ENCODE measurements at regions not wholly inside any gene's neighbourhood (a gene's known extent, or its start where the extent isn't known, plus 50 kb on each side); places are given as distances from the start of the nearest gene placed in this dataset.

DNA sequence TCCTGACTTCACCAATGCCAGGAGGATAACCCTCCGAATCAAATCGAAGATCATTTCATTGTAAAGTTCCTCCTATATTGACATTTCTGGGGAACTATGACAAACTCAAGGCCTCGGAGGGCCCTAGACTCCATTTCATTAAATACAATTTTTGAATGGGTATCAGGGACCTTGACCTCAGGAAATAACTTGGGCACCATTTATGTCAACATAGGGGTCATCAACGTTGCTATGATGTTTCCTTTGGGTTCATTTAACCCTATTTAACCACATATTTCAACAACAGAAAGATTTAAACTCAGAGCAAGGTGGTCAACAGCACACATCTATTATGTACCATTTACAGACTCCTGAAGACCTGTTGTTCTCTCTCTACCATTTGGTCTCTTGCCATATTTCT is 395.1 kb downstream of the TRIML1 start:
- Histone ChIP-seq H3K27ac (replicated peaks in 1 of 4) (no peak overlapping the region), H3K4me1 (no peaks in the 10 kb centered on the region), H3K9me3 (peaks cover 0 to under 1% (median 0%) of the 10 kb centered on the region in 4 donors), H3K36me3 (no peaks in the 10 kb centered on the region), H3K27me3 (no peaks in the 10 kb centered on the region), H3K4me3 (no peak overlapping the region)
- intact Hi-C loops (cut with DNase I), result no loop called here
- DNase-seq (ENCODE audit: extremely low spot score), result no peak
- WGBS, result 73% methylated on average over 4 of the region's 4 CpGs
- TF ChIP-seq EP300 (IDR thresholded peaks at IDR 0.05) (no peak), POLR2AphosphoS5 (IDR thresholded peaks at IDR 0.05) (no peak), POLR2A (IDR thresholded peaks at IDR 0.05; ENCODE audit: low read depth) (no peak)
- TF ChIP-seq, protein P1, sequence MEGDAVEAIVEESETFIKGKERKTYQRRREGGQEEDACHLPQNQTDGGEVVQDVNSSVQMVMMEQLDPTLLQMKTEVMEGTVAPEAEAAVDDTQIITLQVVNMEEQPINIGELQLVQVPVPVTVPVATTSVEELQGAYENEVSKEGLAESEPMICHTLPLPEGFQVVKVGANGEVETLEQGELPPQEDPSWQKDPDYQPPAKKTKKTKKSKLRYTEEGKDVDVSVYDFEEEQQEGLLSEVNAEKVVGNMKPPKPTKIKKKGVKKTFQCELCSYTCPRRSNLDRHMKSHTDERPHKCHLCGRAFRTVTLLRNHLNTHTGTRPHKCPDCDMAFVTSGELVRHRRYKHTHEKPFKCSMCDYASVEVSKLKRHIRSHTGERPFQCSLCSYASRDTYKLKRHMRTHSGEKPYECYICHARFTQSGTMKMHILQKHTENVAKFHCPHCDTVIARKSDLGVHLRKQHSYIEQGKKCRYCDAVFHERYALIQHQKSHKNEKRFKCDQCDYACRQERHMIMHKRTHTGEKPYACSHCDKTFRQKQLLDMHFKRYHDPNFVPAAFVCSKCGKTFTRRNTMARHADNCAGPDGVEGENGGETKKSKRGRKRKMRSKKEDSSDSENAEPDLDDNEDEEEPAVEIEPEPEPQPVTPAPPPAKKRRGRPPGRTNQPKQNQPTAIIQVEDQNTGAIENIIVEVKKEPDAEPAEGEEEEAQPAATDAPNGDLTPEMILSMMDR (IDR thresholded peaks at IDR 0.05), result no peak

DNA sequence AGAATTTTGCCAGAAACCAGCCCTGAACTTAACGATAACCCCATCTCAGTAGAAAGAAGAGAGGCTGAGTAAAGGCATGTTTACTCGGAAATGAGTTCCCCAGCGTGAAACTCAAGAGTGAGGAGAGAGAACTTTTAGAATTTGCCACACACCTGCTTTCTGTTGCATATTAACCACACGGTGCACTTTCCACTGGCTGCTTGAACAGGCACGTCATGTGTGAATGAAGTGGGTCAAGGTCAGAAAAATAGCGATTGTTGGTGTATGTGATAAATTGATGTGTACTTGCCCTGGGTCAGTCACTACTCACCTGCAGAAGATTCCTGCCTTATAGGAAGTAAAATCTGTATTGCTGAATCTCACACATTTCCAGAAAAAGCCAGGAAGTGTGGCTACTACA is 395.7 kb downstream of the TRIML1 start:
- Histone ChIP-seq H3K36me3 (no peaks in the 10 kb centered on the region), H3K4me1 (no peaks in the 10 kb centered on the region), H3K9me3 (peaks cover 0 to 4% (median 0%) of the 10 kb centered on the region in 4 donors), H3K27ac (replicated peaks in 1 of 4) (no peak overlapping the region), H3K4me3 (no peak overlapping the region), H3K27me3 (no peaks in the 10 kb centered on the region)
- 71% methylated on average over 6 of the region's 6 CpGs for WGBS
- DNase-seq (ENCODE audit: extremely low spot score), result no peak
- intact Hi-C loops (cut with DNase I), result no loop called here
- TF ChIP-seq, protein P1 (IDR thresholded peaks at IDR 0.05), result no peak
- TF ChIP-seq POLR2AphosphoS5 (IDR thresholded peaks at IDR 0.05), result no peak
- TF ChIP-seq EP300 (IDR thresholded peaks at IDR 0.05), result no peak
- no peak for TF ChIP-seq POLR2A (IDR thresholded peaks at IDR 0.05; ENCODE audit: low read depth)

DNA sequence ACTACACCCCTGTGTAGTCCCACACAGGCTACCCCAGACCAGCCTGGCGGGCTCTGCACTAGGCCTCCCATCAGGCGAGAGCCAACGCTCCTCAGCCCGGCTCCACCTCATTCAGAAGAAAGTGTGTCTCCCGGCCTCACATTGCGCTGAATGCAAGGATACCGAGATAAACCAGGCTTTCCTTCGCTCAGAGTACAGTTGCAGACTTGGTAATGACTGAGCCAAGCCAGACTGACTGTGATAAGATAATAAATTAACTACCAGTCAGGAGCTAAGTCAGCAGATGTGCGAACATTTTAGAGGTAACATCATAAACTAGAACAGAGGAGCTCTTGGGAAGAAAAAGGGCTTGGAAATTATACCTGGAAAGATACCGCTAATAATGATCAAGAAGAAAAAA is 397.6 kb downstream of the TRIML1 start:
- H3K36me3 ChIP-seq, result no peaks in the 10 kb centered on the region
- no peaks in the 10 kb centered on the region for H3K27me3 ChIP-seq
- peaks cover 0 to 4% (median 0%) of the 10 kb centered on the region in 4 donors for H3K9me3 ChIP-seq
- H3K4me1 ChIP-seq, result no peaks in the 10 kb centered on the region
- intact Hi-C loops (cut with DNase I), result no loop called here
- no peak overlapping the region for H3K4me3 ChIP-seq
- no peak for DNase-seq (ENCODE audit: extremely low spot score)
- H3K27ac ChIP-seq (replicated peaks in 1 of 4), result no peak overlapping the region
- WGBS, result 95% methylated on average over 10 of the region's 10 CpGs
- TF ChIP-seq, protein P1 (IDR thresholded peaks at IDR 0.05), result no peak
- TF ChIP-seq POLR2AphosphoS5 (IDR thresholded peaks at IDR 0.05) (no peak), EP300 (IDR thresholded peaks at IDR 0.05) (no peak), POLR2A (IDR thresholded peaks at IDR 0.05; ENCODE audit: low read depth) (no peak)

DNA sequence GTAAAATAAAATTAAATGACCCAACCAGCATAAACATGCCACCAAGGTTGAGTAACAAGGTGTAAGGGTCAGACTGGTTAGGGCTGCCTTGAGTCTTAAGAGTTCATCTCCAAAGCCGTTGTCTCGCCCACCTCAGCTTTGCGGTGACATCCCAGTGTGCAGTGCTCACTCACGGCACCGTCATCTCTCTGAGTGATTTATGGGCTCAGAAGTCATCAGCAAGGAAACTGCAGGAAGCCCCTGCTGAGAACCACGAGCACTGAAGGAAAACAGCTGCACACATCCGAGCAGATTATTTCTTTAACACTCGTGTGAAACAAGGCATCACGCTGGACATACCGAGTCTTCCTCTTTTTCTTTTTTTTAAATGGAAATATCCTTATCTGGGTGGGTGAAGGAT is 411.1 kb downstream of the TRIML1 start:
- Histone ChIP-seq H3K4me1 (no peaks in the 10 kb centered on the region), H3K9me3 (no peaks in the 10 kb centered on the region), H3K27me3 (no peaks in the 10 kb centered on the region), H3K36me3 (no peaks in the 10 kb centered on the region), H3K4me3 (no peak overlapping the region), H3K27ac (replicated peaks in 1 of 4) (no peak overlapping the region)
- intact Hi-C loops (cut with DNase I), result no loop called here
- TF ChIP-seq, protein P1 (IDR thresholded peaks at IDR 0.05), result no peak
- TF ChIP-seq POLR2AphosphoS5 (IDR thresholded peaks at IDR 0.05), result no peak
- no peak for TF ChIP-seq POLR2A (IDR thresholded peaks at IDR 0.05; ENCODE audit: low read depth)
- TF ChIP-seq EP300 (IDR thresholded peaks at IDR 0.05), result no peak
- no peak for DNase-seq (ENCODE audit: extremely low spot score)
- 48% methylated on average over 10 of the region's 10 CpGs for WGBS

DNA sequence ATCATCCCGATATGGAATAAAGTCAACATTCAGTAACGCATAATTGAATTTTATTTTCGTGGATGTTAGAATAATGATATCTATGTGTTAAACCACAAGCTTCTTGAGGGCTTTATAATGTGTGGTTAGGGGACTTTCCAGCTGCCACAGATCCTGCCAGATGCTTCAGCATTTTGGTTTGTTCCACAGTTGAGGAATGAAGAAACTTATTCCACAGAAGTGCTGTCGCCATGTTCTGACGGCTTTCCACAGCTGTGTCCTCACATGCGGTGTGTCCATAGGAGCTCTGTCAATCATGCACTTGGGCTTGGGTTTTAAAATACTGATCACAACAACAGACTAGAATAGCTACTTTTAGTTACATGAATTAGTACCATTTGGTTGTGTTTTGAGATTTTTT is 411.9 kb downstream of the TRIML1 start:
- Histone ChIP-seq H3K27me3 (no peaks in the 10 kb centered on the region), H3K27ac (replicated peaks in 1 of 4) (no peak overlapping the region), H3K9me3 (no peaks in the 10 kb centered on the region), H3K36me3 (no peaks in the 10 kb centered on the region), H3K4me3 (no peak overlapping the region), H3K4me1 (no peaks in the 10 kb centered on the region)
- intact Hi-C loops (cut with DNase I), result no loop called here
- 69% methylated on average over 6 of the region's 6 CpGs for WGBS
- no peak for DNase-seq (ENCODE audit: extremely low spot score)
- no peak for TF ChIP-seq POLR2A (IDR thresholded peaks at IDR 0.05; ENCODE audit: low read depth)
- no peak for TF ChIP-seq EP300 (IDR thresholded peaks at IDR 0.05)
- no peak for TF ChIP-seq POLR2AphosphoS5 (IDR thresholded peaks at IDR 0.05)
- TF ChIP-seq, protein P1 (IDR thresholded peaks at IDR 0.05), result no peak
